Nephron progenitor cell (in vitro differentiated cells): ENCODE measurements at regions not wholly inside any gene's neighbourhood (a gene's known extent, or its start where the extent isn't known, plus 50 kb on each side); places are given as distances from the start of the nearest gene placed in this dataset.
"Not testable (repeated sequence)": the region's sequence is repeated elsewhere in the genome, so short reads cannot be mapped to it uniquely, and the experiment has no call there.

Experiments used
- DNase-seq: peaks from one replicate; pipeline ENCODE4 v3.0.0; 2021
- H3K27ac Mint-ChIP-seq: 2 replicates; pipeline ENCODE4 v1.8.0; 2021; ENCODE audit warnings: mild to moderate bottlenecking, moderate library complexity, mixed read lengths
- H3K27me3 Mint-ChIP-seq: 2 replicates; pipeline ENCODE4 v1.8.0; 2021; ENCODE audit warnings: mild to moderate bottlenecking, low read depth, mixed read lengths; ENCODE audit not compliant: poor library complexity
- H3K36me3 Mint-ChIP-seq: 2 replicates; pipeline ENCODE4 v1.8.0; 2021; ENCODE audit warnings: low read depth, mixed read lengths
- H3K4me1 Mint-ChIP-seq: 2 replicates; pipeline ENCODE4 v1.8.0; 2021; ENCODE audit warnings: mixed read lengths
- H3K4me3 Mint-ChIP-seq: 2 replicates; pipeline ENCODE4 v1.8.0; 2021; ENCODE audit warnings: mild to moderate bottlenecking, moderate library complexity, mixed read lengths
- H3K9me3 Mint-ChIP-seq: 2 replicates; pipeline ENCODE4 v1.8.0; 2021; ENCODE audit warnings: mild to moderate bottlenecking, moderate library complexity, mixed read lengths
- TF ChIP-seq, protein P1 (sequence below): fragments of 200-600 bp; sonication (generic); IDR thresholded peaks from 2 replicates; pipeline ENCODE4 v1.5.0; 2021; ENCODE audit warnings: antibody characterized with exemption

GRCh38 chr6:27854421-27854820 is 57.8 kb downstream of the OR2B2 start:
- TF ChIP-seq, protein P1, sequence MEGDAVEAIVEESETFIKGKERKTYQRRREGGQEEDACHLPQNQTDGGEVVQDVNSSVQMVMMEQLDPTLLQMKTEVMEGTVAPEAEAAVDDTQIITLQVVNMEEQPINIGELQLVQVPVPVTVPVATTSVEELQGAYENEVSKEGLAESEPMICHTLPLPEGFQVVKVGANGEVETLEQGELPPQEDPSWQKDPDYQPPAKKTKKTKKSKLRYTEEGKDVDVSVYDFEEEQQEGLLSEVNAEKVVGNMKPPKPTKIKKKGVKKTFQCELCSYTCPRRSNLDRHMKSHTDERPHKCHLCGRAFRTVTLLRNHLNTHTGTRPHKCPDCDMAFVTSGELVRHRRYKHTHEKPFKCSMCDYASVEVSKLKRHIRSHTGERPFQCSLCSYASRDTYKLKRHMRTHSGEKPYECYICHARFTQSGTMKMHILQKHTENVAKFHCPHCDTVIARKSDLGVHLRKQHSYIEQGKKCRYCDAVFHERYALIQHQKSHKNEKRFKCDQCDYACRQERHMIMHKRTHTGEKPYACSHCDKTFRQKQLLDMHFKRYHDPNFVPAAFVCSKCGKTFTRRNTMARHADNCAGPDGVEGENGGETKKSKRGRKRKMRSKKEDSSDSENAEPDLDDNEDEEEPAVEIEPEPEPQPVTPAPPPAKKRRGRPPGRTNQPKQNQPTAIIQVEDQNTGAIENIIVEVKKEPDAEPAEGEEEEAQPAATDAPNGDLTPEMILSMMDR: no peak
- Mint-ChIP-seq H3K9me3 (peaks cover 6% of the 10 kb centered on the region), H3K4me3 (no peak overlapping the region), H3K27me3 (no peaks in the 10 kb centered on the region), H3K36me3 (peaks cover 6% of the 10 kb centered on the region), H3K27ac (no peak overlapping the region), H3K4me1 (peaks cover 9% of the 10 kb centered on the region)
- no peak for DNase-seq

- TF ChIP-seq, protein P1: no peak
- no peaks in the 10 kb centered on the region for H3K27me3 Mint-ChIP-seq
- H3K27ac Mint-ChIP-seq: no peak overlapping the region
- H3K9me3 Mint-ChIP-seq: peaks cover 6% of the 10 kb centered on the region
- no peak for DNase-seq
- H3K4me3 Mint-ChIP-seq: no peak overlapping the region
- peaks cover 14% of the 10 kb centered on the region for H3K4me1 Mint-ChIP-seq
- peaks cover 6% of the 10 kb centered on the region for H3K36me3 Mint-ChIP-seq
Observed at GRCh38 chr6:27851440-27851839, 60.8 kb downstream of the OR2B2 start.

DNA sequence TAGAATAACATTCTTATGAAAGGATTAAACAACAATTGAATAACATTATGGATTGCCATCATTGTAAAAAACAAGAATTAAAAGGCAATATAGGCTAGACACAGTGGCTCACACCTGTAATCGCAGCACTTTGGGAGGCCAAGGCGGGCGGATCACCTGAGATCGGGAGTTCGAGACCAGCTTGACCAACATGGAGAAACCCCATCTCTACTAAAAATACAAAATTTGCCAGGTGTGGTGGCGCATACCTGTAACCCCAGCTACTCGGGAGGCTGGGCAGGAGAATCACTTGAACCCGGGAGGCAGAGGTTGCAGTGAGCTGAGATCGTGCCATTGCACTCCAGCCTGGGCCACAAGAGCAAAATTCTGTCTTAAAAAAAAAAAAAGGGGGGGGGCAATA is 63.2 kb downstream of the OR2B2 start:
- H3K27me3 Mint-ChIP-seq, H3K9me3 Mint-ChIP-seq, H3K4me3 Mint-ChIP-seq, DNase-seq, H3K27ac Mint-ChIP-seq, H3K36me3 Mint-ChIP-seq: not testable (repeated sequence)
- H3K4me1 Mint-ChIP-seq: peaks cover 15% of the 10 kb centered on the region

DNA sequence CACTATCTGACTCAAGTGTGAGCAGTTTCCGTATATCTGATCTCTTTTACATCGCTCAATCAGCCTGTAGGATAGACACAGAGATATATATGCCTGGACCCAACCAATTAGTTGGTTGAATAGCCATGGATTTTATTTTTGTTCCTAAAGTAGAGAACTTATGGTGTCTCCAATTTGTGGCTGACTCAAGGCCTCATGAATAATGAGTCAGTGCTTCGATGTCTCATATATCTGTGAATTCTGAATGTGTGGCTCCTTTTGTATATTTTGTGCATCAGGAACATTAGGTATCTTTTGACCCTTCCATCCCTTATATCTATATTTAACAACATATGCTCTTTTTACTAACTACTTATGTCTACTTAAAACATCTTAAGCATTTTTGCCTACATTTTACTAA is 64.5 kb downstream of the OR2B2 start:
- H3K27ac Mint-ChIP-seq: no peak overlapping the region
- H3K4me1 Mint-ChIP-seq: peaks cover 18% of the 10 kb centered on the region
- H3K4me3 Mint-ChIP-seq: no peak overlapping the region
- no peaks in the 10 kb centered on the region for H3K9me3 Mint-ChIP-seq
- TF ChIP-seq, protein P1: no peak
- peaks cover 5% of the 10 kb centered on the region for H3K36me3 Mint-ChIP-seq
- DNase-seq: no peak
- no peaks in the 10 kb centered on the region for H3K27me3 Mint-ChIP-seq

- TF ChIP-seq, protein P1: no peak
- DNase-seq: no peak
- Mint-ChIP-seq H3K36me3 (peaks cover 5% of the 10 kb centered on the region), H3K9me3 (no peaks in the 10 kb centered on the region), H3K4me1 (peaks cover 22% of the 10 kb centered on the region), H3K27ac (no peak overlapping the region), H3K27me3 (no peaks in the 10 kb centered on the region), H3K4me3 (no peak overlapping the region)
Observed at GRCh38 chr6:27840572-27840971, 71.6 kb downstream of the OR2B2 start.

- Mint-ChIP-seq H3K27ac (no peak overlapping the region), H3K4me1 (peaks cover 29% of the 10 kb centered on the region), H3K36me3 (peaks cover 5% of the 10 kb centered on the region), H3K4me3 (no peak overlapping the region), H3K27me3 (no peaks in the 10 kb centered on the region), H3K9me3 (no peaks in the 10 kb centered on the region)
- no peak for DNase-seq
- TF ChIP-seq, protein P1: no peak
Observed at GRCh38 chr6:27839626-27840475, 72.3 kb downstream of the OR2B2 start.
